SK-N-SH (cell line): ENCODE measurements at regions not wholly inside any gene's neighbourhood (a gene's known extent, or its start where the extent isn't known, plus 50 kb on each side); places are given as distances from the start of the nearest gene placed in this dataset.

Experiments used
- CTCF ChIP-seq: fragments of 200-600 bp; sonication (generic); IDR thresholded peaks from 2 replicates; pipeline ENCODE4 v1.6.1; 2017; ENCODE audit warnings: antibody characterized with exemption, mild to moderate bottlenecking, moderate library complexity
- EP300 ChIP-seq, 2 experiments: IDR thresholded peaks; 2 replicates each; pipeline versions ENCODE4 v1.4.0 to v1.6.1; 2012; ENCODE audit warnings: borderline replicate concordance in 1 of 2, low read depth in 1 of 2, low read length in 1 of 2
- FOXJ3 ChIP-seq: sonication (generic); formaldehyde crosslinking; IDR thresholded peaks from 2 replicates; pipeline ENCODE4 v1.5.1; 2020; ENCODE audit warnings: mild to moderate bottlenecking, missing genetic modification reagents
- FOXM1 ChIP-seq: IDR thresholded peaks from 2 replicates; pipeline ENCODE4 v1.4.0; 2012; ENCODE audit warnings: low read depth, mild to moderate bottlenecking
- GABPA ChIP-seq: IDR thresholded peaks from 2 replicates; pipeline ENCODE4 v1.4.0; 2012; ENCODE audit warnings: low read depth, mild to moderate bottlenecking
- GATA2 ChIP-seq: sonication (generic); formaldehyde crosslinking; IDR thresholded peaks from 2 replicates; pipeline ENCODE4 v1.5.0; 2020; ENCODE audit warnings: mild to moderate bottlenecking, missing genetic modification reagents
- JUND ChIP-seq: IDR thresholded peaks from 2 replicates; pipeline ENCODE4 v1.4.0; 2012
- POLR2AphosphoS5 ChIP-seq: IDR thresholded peaks from 2 replicates; pipeline ENCODE4 v1.6.1; 2012; ENCODE audit warnings: low read depth, low read length
- RAD21 ChIP-seq: IDR thresholded peaks from 2 replicates; pipeline ENCODE4 v1.6.1; 2012; ENCODE audit warnings: mild to moderate bottlenecking, low read length
- REST ChIP-seq: IDR thresholded peaks from 2 replicates; pipeline ENCODE4 v1.6.1; 2012; ENCODE audit warnings: mild to moderate bottlenecking, low read depth, low read length, moderate library complexity
- SMC3 ChIP-seq: IDR thresholded peaks from 2 replicates; pipeline ENCODE4 v1.6.1; 2012; ENCODE audit warnings: low read depth, low read length, improper control_type of control experiment
- TCF12 ChIP-seq: IDR thresholded peaks from 2 replicates; pipeline ENCODE4 v1.4.0; 2012
- USF2 ChIP-seq: fragments of 150-350 bp; IDR thresholded peaks from 2 replicates; pipeline ENCODE4 v1.6.1; 2017; ENCODE audit warnings: antibody characterized with exemption, low read length, low read depth, borderline replicate concordance
- ZBTB33 ChIP-seq: IDR thresholded peaks from 2 replicates; pipeline ENCODE4 v1.4.0; 2012; ENCODE audit warnings: low read depth, borderline replicate concordance

- TF ChIP-seq REST: no peak
- TF ChIP-seq CTCF: no peak
- no peak for TF ChIP-seq EP300 (IDR thresholded peaks at IDR 0.05; ENCODE audit: borderline replicate concordance in 1 of 2, low read depth in 1 of 2, low read length in 1 of 2)
- TF ChIP-seq ZBTB33: no peak
- no peak for TF ChIP-seq JUND
- TF ChIP-seq TCF12: no peak
- no peak for TF ChIP-seq GATA2 (CRISPR knock-in tag)
- TF ChIP-seq USF2: no peak
- no peak for TF ChIP-seq FOXM1
- TF ChIP-seq SMC3: no peak
- TF ChIP-seq FOXJ3 (CRISPR knock-in tag): no peak
- TF ChIP-seq POLR2AphosphoS5: no peak
- TF ChIP-seq RAD21: no peak
- TF ChIP-seq GABPA: no peak
These were observed 231.9 kb upstream of the SEMA6D start for GRCh38 chr15:47485419-47485818.
